WTC11 (cell line): ENCODE measurements at regions not wholly inside any gene's neighbourhood (a gene's known extent, or its start where the extent isn't known, plus 50 kb on each side); places are given as distances from the start of the nearest gene placed in this dataset.

Source experiments
- ATAC-seq: fragments of 200-7000 bp; cut with Tn5 transposase; 2 replicates; pipeline ENCODE4 v1.10.0; 2021; ENCODE audit warnings: mild to moderate bottlenecking, moderate library complexity
- CTCF ChIA-PET: fragments of 300-600 bp; sonication (Branson Sonifier 250); formaldehyde crosslinking; loops from one replicate; lab custom pipeline; 2021; ENCODE audit warnings: antibody characterized with exemption; lab: Charles Lee
- POLR2A ChIA-PET: fragments of 350-600 bp; sonication (Branson Sonifier 250); formaldehyde crosslinking; loops from one replicate; lab custom pipeline; 2021; ENCODE audit warnings: antibody characterized with exemption; lab: Charles Lee
- DNase-seq: peaks from one replicate; pipeline ENCODE4 v3.0.0; 2021; ENCODE audit warnings: low spot score
- H3K27ac Mint-ChIP-seq: 2 replicates; pipeline ENCODE4 v1.8.0; 2021; ENCODE audit warnings: mixed read lengths
- H3K27me3 Mint-ChIP-seq: 2 replicates; pipeline ENCODE4 v1.8.0; 2021; ENCODE audit warnings: low read depth, mild to moderate bottlenecking, moderate library complexity, mixed read lengths
- H3K36me3 Mint-ChIP-seq: 2 replicates; pipeline ENCODE4 v1.8.0; 2021; ENCODE audit warnings: mixed read lengths
- H3K4me1 Mint-ChIP-seq: 2 replicates; pipeline ENCODE4 v1.8.0; 2022; ENCODE audit warnings: mixed read lengths
- H3K4me3 Mint-ChIP-seq: 2 replicates; pipeline ENCODE4 v1.8.0; 2021; ENCODE audit warnings: mild to moderate bottlenecking, moderate library complexity, mixed read lengths
- H3K9me3 Mint-ChIP-seq: 2 replicates; pipeline ENCODE4 v1.8.0; 2021; ENCODE audit warnings: mixed read lengths
- ARID4B ChIP-seq: sonication (generic); formaldehyde crosslinking; IDR thresholded peaks from 2 replicates; pipeline ENCODE4 v1.8.0; 2023; ENCODE audit warnings: missing genetic modification reagents, mild to moderate bottlenecking, borderline replicate concordance
- ATF3 ChIP-seq: sonication (generic); formaldehyde crosslinking; conservative IDR thresholded peaks from 2 replicates; pipeline ENCODE4 v1.8.1; 2022; ENCODE audit warnings: mild to moderate bottlenecking, missing genetic modification reagents
- E2F1 ChIP-seq: sonication (generic); formaldehyde crosslinking; IDR thresholded peaks from 2 replicates; pipeline ENCODE4 v1.8.0; 2022; ENCODE audit warnings: mild to moderate bottlenecking, missing genetic modification reagents
- FOXP4 ChIP-seq: sonication (generic); formaldehyde crosslinking; IDR thresholded peaks from 2 replicates; pipeline ENCODE4 v1.8.0; 2022; ENCODE audit warnings: mild to moderate bottlenecking, missing genetic modification reagents
- MLX ChIP-seq: sonication (generic); formaldehyde crosslinking; IDR thresholded peaks from 2 replicates; pipeline ENCODE4 v1.8.1; 2023; ENCODE audit warnings: mild to moderate bottlenecking, missing genetic modification reagents, moderate library complexity
- MXD4 ChIP-seq: fragments of 250-450 bp; sonication (Bioruptor Pico); IDR thresholded peaks from 2 replicates; pipeline ENCODE4 v1.8.0; 2021; ENCODE audit warnings: mild to moderate bottlenecking, moderate library complexity, borderline replicate concordance
- MYBL2 ChIP-seq: sonication (generic); formaldehyde crosslinking; IDR thresholded peaks from 2 replicates; pipeline ENCODE4 v1.8.1; 2023; ENCODE audit warnings: mild to moderate bottlenecking, moderate library complexity, missing genetic modification reagents
- PRDM15 ChIP-seq: sonication (generic); formaldehyde crosslinking; IDR thresholded peaks from 2 replicates; pipeline ENCODE4 v1.8.0; 2022; ENCODE audit warnings: missing genetic modification reagents
- USF2 ChIP-seq: sonication (generic); formaldehyde crosslinking; IDR thresholded peaks from 2 replicates; pipeline ENCODE4 v1.8.1; 2023; ENCODE audit warnings: mild to moderate bottlenecking, missing genetic modification reagents, moderate library complexity
- ZNF671 ChIP-seq: fragments of 250-450 bp; sonication (Bioruptor Pico); IDR thresholded peaks from 2 replicates; pipeline ENCODE4 v1.8.0; 2021; ENCODE audit warnings: mild to moderate bottlenecking

GRCh38 chr10:131022369-131022768 is 289.2 kb downstream of the TCERG1L start (continued):
- no peak for TF ChIP-seq ARID4B (CRISPR knock-in tag)
- TF ChIP-seq FOXP4 (CRISPR knock-in tag): no peak
- no peak for TF ChIP-seq E2F1 (CRISPR knock-in tag)
- TF ChIP-seq PRDM15: no peak
- TF ChIP-seq MXD4 (CRISPR knock-in tag): no peak
- no peak for TF ChIP-seq ZNF671 (CRISPR knock-in tag)
- TF ChIP-seq MLX (CRISPR knock-in tag): no peak
- no peak for TF ChIP-seq USF2 (CRISPR knock-in tag)
- TF ChIP-seq ATF3 (CRISPR knock-in tag): no peak
- TF ChIP-seq, all 79 proteins: peak for 0

GRCh38 chr10:131022981-131023380 is 288.5 kb downstream of the TCERG1L start:
- ATAC-seq (no peak), DNase-seq (no peak)
- peaks cover 59% of the 10 kb centered on the region for H3K36me3 Mint-ChIP-seq
- H3K27ac Mint-ChIP-seq: no peak overlapping the region
- ChIA-PET POLR2A (no interaction called here), CTCF (no interaction called here)
- TF ChIP-seq MYBL2 (CRISPR knock-in tag): no peak
- no peak overlapping the region for H3K4me3 Mint-ChIP-seq
- H3K9me3 Mint-ChIP-seq: peaks cover 51% of the 10 kb centered on the region
- peaks cover 14% of the 10 kb centered on the region for H3K27me3 Mint-ChIP-seq
- no peaks in the 10 kb centered on the region for H3K4me1 Mint-ChIP-seq
